A549 (cell line): ENCODE measurements at regions not wholly inside any gene's neighbourhood (a gene's known extent, or its start where the extent isn't known, plus 50 kb on each side); places are given as distances from the start of the nearest gene placed in this dataset.

ENCODE experiments used
- CBX2 ChIP-seq: fragments of 200-600 bp; sonication (generic); IDR thresholded peaks from 2 replicates; pipeline ENCODE4 v1.6.1; 2016; ENCODE audit warnings: low read depth, mild to moderate bottlenecking, borderline replicate concordance
- CEBPB ChIP-seq, 2 experiments: fragments of >200 bp in 1 of 2; sonication (Bioruptor Twin) in 1 of 2; formaldehyde crosslinking in 1 of 2; IDR thresholded peaks; 2 replicates each; pipeline ENCODE4 v1.6.1; 2012 to 2016
- EP300 ChIP-seq, 2 experiments: fragments of >200 bp; sonication (Bioruptor Twin); formaldehyde crosslinking; IDR thresholded peaks; 2 replicates in 1 of 2; 3 replicates in 1 of 2; pipeline ENCODE4 v1.6.1; 2016 to 2017
- HOXA7 ChIP-seq: fragments of 250-450 bp; sonication (Bioruptor Pico); IDR thresholded peaks from 2 replicates; pipeline ENCODE4 v1.5.0; 2020; ENCODE audit warnings: mild to moderate bottlenecking, moderate library complexity
- MAZ ChIP-seq: fragments of 150-350 bp; IDR thresholded peaks from 2 replicates; pipeline ENCODE4 v1.6.1; 2014; ENCODE audit warnings: antibody characterized with exemption, low read depth, low read length, borderline replicate concordance
- PHF8 ChIP-seq: fragments of 200-600 bp; sonication (generic); IDR thresholded peaks from 2 replicates; pipeline ENCODE4 v1.6.1; 2016; ENCODE audit warnings: low read depth, mild to moderate bottlenecking, antibody characterized with exemption, moderate library complexity, borderline replicate concordance
- POLR2A ChIP-seq: IDR thresholded peaks from 2 replicates; pipeline ENCODE4 v1.6.1; 2012; ENCODE audit warnings: mild to moderate bottlenecking, low read length
- POLR2AphosphoS2 ChIP-seq: conservative IDR thresholded peaks from 2 replicates; pipeline ENCODE4 v1.6.1; 2012; ENCODE audit warnings: low read length, improper control_type of control experiment, inconsistent platforms
- RAD21 ChIP-seq, 2 experiments: fragments of >200 bp in 1 of 2; sonication (Bioruptor Twin) in 1 of 2; formaldehyde crosslinking in 1 of 2; IDR thresholded peaks in 1 of 2; conservative IDR thresholded peaks in 1 of 2; 2 replicates in 1 of 2; 3 replicates in 1 of 2; pipeline ENCODE4 v1.6.1; 2012 to 2018; ENCODE audit warnings: inconsistent platforms in 1 of 2
- ZFP36 ChIP-seq: fragments of 450-650 bp; IDR thresholded peaks from 2 replicates; pipeline ENCODE4 v1.6.1; 2014; ENCODE audit warnings: borderline replicate concordance; ENCODE audit not compliant: partially characterized antibody
- TF ChIP-seq, protein P1 (sequence below): fragments of 150-350 bp; IDR thresholded peaks from 2 replicates; pipeline ENCODE4 v1.6.1; 2014; ENCODE audit warnings: low read depth, mild to moderate bottlenecking, low read length
- TF ChIP-seq, protein P2 (sequence below): fragments of >200 bp; sonication (Bioruptor Twin); formaldehyde crosslinking; IDR thresholded peaks from 3 replicates; pipeline ENCODE4 v1.5.1; 2016
- TF ChIP-seq, protein P3 (sequence below): IDR thresholded peaks from 2 replicates; pipeline ENCODE4 v1.6.1; 2012
- TF ChIP-seq, protein P4 (sequence below): IDR thresholded peaks from 2 replicates; pipeline ENCODE4 v1.6.1; 2012

DNA sequence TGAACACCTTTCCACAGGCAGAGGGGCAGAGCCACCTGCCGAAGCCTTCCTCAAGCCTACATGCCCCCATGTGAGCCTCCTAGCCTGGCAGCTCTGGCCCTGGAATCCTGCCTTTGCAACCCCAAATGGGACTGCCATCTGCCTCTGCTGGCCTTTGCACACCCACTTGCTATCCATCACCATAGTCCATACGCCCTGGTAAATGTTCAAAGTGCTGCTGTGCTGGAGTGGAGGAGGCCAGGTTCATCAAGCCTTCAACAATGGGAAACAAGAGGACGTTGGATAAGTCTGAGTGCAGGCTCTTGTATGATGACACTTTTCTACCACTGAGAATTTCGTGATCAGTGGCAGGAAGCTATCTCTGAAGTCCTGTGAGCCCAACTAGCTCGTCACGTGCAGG lies 159.8 kb downstream of the MED10 start:
- no peak for TF ChIP-seq POLR2AphosphoS2
- no peak for TF ChIP-seq MAZ
- TF ChIP-seq, protein P1, sequence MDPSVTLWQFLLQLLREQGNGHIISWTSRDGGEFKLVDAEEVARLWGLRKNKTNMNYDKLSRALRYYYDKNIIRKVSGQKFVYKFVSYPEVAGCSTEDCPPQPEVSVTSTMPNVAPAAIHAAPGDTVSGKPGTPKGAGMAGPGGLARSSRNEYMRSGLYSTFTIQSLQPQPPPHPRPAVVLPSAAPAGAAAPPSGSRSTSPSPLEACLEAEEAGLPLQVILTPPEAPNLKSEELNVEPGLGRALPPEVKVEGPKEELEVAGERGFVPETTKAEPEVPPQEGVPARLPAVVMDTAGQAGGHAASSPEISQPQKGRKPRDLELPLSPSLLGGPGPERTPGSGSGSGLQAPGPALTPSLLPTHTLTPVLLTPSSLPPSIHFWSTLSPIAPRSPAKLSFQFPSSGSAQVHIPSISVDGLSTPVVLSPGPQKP = no peak
- TF ChIP-seq, protein P2, sequence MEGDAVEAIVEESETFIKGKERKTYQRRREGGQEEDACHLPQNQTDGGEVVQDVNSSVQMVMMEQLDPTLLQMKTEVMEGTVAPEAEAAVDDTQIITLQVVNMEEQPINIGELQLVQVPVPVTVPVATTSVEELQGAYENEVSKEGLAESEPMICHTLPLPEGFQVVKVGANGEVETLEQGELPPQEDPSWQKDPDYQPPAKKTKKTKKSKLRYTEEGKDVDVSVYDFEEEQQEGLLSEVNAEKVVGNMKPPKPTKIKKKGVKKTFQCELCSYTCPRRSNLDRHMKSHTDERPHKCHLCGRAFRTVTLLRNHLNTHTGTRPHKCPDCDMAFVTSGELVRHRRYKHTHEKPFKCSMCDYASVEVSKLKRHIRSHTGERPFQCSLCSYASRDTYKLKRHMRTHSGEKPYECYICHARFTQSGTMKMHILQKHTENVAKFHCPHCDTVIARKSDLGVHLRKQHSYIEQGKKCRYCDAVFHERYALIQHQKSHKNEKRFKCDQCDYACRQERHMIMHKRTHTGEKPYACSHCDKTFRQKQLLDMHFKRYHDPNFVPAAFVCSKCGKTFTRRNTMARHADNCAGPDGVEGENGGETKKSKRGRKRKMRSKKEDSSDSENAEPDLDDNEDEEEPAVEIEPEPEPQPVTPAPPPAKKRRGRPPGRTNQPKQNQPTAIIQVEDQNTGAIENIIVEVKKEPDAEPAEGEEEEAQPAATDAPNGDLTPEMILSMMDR = no peak
- no peak for TF ChIP-seq CBX2
- no peak for TF ChIP-seq PHF8
- no peak for TF ChIP-seq EP300 (IDR thresholded peaks at IDR 0.05)
- TF ChIP-seq, protein P3, sequence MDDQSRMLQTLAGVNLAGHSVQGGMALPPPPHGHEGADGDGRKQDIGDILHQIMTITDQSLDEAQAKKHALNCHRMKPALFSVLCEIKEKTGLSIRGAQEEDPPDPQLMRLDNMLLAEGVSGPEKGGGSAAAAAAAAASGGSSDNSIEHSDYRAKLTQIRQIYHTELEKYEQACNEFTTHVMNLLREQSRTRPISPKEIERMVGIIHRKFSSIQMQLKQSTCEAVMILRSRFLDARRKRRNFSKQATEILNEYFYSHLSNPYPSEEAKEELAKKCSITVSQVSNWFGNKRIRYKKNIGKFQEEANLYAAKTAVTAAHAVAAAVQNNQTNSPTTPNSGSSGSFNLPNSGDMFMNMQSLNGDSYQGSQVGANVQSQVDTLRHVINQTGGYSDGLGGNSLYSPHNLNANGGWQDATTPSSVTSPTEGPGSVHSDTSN = no peak
- no peak for TF ChIP-seq CEBPB (IDR thresholded peaks at IDR 0.05)
- TF ChIP-seq HOXA7 (CRISPR knock-in tag) = no peak
- no peak for TF ChIP-seq RAD21 (conservative IDR thresholded peaks at IDR 0.05 in 1 of 2, IDR thresholded peaks at IDR 0.05 in 1 of 2)
- TF ChIP-seq ZFP36 = no peak
- TF ChIP-seq POLR2A = no peak
- TF ChIP-seq, protein P4, sequence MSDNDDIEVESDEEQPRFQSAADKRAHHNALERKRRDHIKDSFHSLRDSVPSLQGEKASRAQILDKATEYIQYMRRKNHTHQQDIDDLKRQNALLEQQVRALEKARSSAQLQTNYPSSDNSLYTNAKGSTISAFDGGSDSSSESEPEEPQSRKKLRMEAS = no peak
